ENCODE measurements at regions not wholly inside any gene's neighbourhood (a gene's known extent, or its start where the extent isn't known, plus 50 kb on each side); places are given as distances from the start of the nearest gene placed in this dataset.

GRCh38 chr4:54159543-54159942 lies 59.6 kb downstream of the GSX2 start:
- TF ChIP-seq, protein P1, sequence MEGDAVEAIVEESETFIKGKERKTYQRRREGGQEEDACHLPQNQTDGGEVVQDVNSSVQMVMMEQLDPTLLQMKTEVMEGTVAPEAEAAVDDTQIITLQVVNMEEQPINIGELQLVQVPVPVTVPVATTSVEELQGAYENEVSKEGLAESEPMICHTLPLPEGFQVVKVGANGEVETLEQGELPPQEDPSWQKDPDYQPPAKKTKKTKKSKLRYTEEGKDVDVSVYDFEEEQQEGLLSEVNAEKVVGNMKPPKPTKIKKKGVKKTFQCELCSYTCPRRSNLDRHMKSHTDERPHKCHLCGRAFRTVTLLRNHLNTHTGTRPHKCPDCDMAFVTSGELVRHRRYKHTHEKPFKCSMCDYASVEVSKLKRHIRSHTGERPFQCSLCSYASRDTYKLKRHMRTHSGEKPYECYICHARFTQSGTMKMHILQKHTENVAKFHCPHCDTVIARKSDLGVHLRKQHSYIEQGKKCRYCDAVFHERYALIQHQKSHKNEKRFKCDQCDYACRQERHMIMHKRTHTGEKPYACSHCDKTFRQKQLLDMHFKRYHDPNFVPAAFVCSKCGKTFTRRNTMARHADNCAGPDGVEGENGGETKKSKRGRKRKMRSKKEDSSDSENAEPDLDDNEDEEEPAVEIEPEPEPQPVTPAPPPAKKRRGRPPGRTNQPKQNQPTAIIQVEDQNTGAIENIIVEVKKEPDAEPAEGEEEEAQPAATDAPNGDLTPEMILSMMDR (IDR thresholded peaks at IDR 0.05) = no peak
- TF ChIP-seq POLR2AphosphoS5 (IDR thresholded peaks at IDR 0.05) = no peak

Data from stomach (tissue), 4 donors.